T-helper 2 cell (primary cell): ENCODE measurements at regions not wholly inside any gene's neighbourhood (a gene's known extent, or its start where the extent isn't known, plus 50 kb on each side); places are given as distances from the start of the nearest gene placed in this dataset.
"Not testable (repeated sequence)": the region's sequence is repeated elsewhere in the genome, so short reads cannot be mapped to it uniquely, and the experiment has no call there.

Experiments
- DNase-seq, 5 experiments: peaks; one replicate each; pipeline versions ENCODE4 v3.0.0 to v3.0.0-alpha.2; 2012 to 2022

DNA sequence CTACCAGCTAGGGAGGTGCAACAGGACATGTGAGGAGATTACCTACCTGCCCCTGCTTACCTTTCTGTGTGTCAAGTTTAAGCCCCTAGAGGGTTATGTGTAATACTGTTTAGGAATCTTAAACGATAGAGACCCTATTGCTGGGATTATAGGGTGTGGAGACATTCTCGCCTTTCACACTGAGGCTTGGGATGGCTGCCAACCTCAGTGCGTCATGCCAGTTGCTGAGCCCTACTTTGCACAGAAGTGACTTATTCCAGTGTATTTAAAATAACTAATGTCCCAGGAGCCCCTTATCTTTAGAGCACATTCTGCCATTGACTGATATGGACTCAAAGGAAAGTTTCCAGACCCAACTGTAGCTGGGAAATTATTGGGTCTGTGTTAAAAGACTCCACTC lies 76.6 kb upstream of the XPA start:
- DNase-seq: no peak

DNA sequence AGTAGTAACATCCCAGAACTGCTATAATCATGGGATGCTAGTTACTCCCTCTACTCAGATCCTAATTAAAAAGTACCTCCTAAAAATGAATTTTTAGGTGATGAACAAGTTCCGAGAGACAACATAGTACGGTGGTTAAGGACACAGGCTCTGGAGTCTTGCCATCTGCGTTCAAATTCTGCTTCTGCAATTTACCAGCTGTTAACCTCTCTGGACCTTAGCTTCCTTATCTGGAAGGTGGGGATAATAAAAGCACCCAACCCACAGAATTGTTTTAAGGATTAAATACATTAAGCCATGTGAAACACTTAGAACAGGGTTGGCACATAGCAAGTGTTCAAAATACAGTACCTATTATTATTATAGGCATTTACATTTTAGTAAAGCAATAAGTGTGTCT lies 77.5 kb upstream of the XPA start:
- no peak for DNase-seq

DNA sequence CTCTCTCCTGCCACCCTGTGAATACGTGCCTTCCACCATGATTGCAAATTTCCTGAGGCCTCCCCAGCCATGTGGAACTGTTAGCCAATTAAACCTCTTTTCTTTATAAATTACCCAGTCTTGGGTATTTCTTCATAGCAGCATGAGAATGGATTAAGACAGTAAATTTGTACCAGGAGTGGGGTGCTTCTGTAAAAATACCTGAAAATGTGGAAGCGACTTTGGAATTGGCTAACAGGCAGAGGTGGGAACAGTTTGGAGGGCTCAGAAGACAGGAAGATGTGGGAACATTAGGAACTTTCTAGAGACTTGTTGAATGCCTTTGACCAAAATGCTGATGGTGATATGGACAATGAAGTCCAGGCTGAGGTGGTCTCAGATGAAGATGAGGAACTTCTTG lies 74.3 kb upstream of the FOXE1 start:
- DNase-seq: not testable (repeated sequence)

DNA sequence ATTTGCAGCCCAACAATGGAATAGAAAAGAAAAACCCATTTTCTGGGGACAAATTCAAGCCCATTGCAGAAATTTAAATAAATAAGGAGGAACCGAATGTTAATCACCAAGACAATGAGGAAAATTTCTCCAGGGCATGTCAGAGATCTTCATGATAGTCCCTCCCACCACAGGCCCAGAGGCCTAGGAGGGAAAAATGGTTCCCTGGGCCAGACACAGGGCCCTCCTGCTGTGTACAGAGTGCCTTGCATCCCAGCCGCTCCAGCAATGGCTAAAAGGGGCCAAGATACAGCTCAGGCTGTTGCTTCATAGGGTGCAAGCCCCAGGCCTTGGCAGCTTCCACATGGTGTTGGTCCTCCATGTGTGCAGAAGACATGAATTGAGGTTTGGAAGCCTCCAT lies 73.4 kb upstream of the FOXE1 start:
- no peak for DNase-seq

DNA sequence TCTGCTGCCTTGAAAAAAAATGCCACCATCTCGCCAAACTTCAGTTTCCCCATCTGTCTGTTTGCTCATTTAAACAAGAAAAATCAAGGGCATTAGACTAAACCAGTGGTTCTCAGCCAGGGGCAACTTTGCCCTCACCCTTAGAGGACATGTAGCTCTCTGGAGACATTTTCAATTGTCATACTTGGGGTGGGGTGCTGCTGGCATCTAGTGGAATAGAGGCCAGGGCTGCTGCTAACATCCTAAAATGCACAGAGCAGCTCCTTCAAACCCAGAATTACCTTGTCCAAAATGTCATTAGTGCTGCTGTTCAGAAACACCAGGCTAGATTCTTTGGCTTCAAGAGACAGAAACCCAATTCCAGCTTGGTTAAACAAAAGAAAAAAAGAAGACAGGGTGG lies 71.1 kb upstream of the FOXE1 start:
- no peak for DNase-seq

DNA sequence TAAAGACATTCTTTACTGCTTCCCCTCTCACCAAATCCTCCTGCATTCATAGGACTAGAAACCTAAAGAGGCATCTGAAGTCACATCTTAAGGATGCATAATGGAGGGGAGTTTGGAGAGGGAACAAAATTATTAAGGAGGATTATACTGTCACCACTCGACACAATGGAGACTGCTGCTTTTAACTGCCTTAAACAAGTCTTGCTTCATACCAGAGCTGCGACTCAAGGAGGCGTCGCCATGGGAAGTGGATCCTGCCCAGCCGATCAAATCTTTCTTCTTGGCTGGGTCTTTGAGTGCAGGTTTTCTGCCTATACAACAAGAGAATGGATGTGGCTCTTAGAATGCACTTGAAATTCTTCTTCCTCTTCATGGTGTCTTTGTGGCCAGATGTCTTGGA lies 66.7 kb upstream of the FOXE1 start:
- DNase-seq: no peak

DNA sequence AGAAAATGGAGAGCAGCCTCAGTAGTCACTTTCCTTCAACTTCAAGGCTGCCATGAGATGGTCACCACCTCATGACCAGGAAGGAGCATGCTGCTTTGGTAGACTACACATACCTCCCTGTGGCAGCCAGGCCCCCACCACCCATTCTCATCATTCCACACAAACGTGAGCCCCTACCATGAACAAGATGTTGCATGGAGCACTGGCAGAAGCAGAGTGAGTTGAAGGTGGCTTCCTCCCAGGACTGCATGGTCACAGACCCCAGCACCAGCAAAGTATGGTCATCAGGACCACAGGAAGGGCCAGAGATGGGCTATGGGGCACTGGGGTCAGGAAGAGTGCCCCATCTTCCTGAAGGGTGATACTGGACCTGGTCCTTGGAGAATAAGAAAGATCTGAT lies 65.5 kb upstream of the FOXE1 start:
- DNase-seq: no peak

DNA sequence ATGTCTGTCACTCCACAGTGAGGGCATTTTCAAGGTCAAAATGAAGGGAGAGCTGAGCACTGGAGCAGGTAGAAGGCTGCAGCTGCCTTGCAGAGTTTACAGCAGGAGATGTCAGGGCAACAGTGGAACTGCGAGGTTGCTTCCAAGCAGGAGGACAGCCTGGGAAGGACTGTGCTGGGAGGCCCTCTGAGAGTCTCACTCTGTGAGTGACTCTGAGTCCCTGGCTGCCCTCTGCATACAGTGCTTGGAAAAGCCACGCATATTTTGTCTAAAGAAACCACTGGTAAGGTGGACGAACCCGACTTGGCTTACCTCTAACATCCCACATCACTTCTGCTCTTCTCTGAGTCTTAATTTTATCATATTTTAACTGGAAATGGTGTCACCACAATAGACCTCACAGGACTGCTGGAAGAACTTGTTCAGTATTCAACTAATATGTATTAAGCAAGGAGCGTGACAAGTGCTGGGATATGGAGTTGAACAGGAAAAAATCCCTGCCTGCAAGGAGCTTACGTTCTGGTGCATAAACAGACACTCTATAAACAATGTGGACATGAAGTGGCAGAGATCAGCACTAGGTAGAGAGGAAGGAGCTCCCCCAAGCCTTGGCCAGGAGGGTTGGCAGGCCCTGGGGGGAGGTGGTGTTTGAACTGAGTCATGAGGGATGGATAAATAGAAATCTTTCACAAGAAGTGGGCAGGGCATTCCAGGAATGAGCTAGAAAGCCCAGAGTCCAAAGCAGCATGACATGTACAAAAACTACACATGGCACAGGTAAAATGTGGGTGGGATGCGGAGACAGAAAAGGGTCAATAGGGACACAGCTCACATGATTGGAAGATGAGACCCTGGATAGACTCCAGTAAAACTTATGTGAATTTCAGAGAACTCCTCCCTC lies 64.0 kb upstream of the FOXE1 start:
- no peak for DNase-seq

DNA sequence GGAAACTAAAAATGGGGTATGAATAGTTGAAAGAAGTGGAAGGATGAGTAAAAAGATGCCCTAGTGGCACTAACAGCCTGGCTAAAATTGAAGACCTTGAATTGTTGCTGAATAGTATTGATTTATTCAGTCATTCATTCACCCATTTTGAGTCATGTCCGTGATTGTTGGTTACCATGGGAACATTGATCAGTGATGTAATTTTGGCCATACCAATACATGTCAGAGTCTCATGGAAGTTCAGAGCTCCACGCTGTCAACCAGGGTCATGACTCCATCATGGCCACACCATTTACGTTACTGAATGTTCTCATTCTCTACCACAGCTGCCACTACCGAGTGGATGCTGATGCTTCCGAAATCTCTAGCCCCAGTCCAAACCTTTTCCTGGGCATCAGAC lies 62.5 kb upstream of the FOXE1 start:
- DNase-seq: no peak

DNA sequence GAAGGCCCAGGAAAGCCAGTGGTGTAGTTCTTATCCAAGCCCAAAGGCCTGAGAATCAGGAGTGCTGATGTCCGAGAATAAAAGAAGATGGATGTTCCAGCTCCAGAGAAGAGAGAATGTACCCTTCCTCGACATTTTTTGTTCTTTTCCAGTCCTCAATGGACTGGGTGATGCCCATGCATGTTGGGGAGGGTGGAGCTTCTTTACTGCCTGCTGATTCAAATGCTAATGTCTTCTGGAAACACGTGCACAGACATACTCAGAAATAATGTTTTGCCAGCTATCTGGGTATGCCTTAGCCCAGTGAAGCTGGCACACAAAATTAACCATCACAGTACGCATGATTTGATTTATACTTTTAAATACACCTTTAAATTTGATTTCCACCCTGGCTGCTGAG lies 61.5 kb upstream of the FOXE1 start:
- no peak for DNase-seq

DNA sequence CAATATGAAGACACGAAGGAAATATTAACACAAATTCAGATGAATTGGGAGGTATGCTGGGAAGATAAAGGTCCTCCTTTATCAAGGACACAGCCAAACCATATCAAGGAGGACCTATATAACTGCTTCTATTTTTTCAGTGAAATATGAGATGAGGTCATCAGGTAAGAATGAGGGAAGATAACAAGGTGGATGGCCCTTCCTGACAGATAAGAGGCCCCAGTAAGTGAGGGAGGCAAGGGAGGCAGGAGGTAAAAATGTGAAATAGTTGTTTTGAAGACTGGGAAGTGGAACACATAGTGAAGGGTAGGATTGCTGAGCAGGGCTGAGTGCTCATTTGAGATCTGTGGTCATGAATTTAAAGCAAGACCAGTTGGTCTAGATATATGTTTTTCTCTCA lies 60.0 kb upstream of the FOXE1 start:
- DNase-seq: no peak

DNA sequence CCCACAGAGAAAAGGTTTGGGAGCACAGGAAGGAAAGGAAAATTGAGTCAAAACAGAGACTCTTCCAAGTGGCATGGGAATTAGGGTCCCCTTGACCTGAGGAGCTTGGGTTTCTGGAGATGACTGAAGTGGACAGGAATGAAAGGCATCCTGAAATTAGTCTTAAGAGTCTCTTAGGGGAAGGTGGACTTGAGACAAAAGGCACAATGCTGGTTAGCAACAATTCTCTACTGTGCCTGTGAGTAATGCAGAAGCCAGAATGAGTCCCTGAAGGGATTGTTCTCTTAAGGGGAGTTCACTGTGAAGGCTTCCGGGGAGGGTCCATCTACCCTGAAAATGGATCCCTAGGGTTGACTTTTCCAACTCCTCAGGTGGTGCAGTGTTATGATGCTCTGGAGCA lies 58.4 kb upstream of the FOXE1 start:
- no peak for DNase-seq

DNA sequence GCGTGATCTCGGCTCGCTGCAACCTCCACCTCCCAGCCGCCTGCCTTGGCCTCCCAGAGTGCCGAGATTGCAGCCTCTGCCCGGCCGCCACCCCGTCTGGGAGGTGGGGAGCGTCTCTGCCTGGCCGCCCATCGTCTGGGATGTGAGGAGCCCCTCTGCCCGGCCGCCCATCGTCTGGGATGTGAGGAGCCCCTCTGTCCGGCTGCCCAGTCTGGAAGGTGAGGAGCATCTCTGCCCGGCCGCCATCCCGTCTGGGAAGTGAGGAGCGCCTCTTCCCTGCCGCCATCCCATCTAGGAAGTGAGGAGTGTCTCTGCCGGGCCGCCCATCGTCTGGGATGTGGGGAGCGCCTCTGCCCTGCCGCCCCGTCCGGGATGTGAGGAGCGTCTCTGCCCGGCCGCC lies 56.9 kb upstream of the FOXE1 start:
- not testable (repeated sequence) for DNase-seq

DNA sequence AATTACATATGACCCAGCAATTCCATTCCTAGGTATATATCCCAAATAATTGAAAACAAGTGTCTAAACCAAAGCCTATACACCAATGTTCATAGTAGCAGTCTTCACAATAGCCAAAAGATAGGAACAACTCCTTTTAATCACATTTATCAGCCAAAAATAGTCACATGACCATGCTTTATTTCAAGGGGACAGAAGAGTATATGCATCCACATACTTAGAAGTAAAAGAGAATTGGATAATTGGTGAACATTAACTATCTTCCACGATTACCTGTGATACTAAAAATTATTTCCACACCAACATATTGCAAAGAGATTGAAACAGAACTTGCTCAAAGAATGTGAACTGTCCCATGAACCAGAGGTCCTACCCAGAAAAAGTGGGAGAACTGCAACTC lies 51.8 kb upstream of the FOXE1 start:
- DNase-seq: no peak

DNA sequence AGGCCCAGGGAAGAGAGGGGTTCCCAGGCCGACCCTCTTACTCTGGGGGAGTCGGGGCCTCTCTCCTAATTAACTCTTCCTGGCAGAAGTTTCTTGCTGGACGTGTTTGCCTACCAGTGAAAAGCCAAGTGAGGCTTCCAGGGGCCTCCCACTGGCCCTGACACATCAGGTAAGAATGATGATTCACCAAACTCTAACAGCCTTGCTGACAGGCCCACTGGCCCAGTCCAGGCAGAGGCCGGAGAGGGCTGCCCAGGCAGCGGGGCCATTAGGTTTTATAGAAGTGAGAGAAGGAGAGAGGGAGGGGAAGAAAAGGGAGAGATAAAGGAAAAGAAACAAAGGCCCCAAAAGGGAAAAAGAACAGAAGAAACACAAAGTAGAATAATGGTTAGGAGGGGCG lies 50.8 kb upstream of the FOXE1 start:
- DNase-seq: no peak

DNA sequence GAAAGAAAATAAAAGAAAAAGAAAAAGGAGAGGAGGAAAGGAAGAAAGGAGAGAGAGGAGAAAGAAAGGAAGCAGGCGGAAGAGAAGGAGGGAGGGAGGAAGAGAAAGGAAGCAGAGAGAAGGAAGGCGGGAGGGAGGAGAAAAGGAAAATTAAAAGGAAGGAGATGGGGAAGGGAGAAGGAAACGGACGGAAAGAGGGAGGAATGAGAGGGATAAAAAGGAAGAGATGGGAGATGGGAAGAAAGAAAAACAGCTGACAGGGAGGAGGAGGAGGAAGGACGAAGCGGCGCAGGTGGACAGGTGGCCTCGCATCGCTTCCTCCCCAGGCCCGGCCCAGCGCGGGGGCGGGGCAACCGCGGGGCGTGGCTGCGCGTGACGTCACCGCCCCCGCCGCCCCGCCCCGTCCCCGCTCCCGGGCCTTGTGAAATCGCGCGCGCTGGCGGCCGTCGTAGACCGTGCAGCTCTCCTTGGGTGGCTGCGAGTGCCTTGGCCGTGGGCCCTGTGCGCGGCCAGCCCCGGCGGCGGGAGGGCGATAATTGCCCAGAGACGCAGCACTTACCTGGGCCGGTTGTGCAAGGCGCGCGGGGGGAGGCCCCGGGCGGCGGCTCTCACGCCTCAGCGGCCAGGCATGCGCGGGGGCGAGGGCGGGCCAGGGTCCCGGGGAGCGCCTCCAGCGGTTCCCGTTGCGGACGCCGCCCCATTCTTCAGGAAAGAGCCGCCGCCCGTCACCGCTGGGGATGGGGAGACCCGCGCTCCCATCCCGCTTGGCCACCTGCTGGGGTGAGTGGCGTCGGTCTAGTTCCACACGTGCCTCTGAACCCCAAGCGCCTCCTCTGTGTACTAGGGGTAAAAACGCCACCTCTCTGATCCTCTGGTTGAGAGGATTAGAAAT lies 49.6 kb upstream of the FOXE1 start:
- peak; percentile 48 to 74 (median 61) for DNase-seq
